ENCODE measurements at regions not wholly inside any gene's neighbourhood (a gene's known extent, or its start where the extent isn't known, plus 50 kb on each side); places are given as distances from the start of the nearest gene placed in this dataset.

DNA sequence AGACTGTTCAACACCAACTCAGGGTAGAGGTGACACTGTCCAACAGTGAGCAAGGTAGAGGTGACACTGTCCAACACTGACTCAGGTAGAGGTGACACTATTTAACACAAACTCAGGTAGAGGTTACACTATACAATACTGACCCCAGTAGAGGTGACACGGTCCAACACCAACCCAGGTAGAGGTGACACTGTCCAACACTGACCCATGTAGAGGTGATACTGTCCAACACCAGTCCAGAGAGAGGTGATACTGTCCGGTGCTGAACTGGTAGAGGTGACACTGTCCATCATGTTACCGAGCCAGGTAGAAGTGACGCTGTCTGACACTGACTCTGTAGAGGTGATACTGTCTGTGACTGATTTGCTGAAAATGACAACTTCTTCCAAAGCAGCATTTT is 102.4 kb downstream of the GATA3 start:
- TF ChIP-seq, protein P1, sequence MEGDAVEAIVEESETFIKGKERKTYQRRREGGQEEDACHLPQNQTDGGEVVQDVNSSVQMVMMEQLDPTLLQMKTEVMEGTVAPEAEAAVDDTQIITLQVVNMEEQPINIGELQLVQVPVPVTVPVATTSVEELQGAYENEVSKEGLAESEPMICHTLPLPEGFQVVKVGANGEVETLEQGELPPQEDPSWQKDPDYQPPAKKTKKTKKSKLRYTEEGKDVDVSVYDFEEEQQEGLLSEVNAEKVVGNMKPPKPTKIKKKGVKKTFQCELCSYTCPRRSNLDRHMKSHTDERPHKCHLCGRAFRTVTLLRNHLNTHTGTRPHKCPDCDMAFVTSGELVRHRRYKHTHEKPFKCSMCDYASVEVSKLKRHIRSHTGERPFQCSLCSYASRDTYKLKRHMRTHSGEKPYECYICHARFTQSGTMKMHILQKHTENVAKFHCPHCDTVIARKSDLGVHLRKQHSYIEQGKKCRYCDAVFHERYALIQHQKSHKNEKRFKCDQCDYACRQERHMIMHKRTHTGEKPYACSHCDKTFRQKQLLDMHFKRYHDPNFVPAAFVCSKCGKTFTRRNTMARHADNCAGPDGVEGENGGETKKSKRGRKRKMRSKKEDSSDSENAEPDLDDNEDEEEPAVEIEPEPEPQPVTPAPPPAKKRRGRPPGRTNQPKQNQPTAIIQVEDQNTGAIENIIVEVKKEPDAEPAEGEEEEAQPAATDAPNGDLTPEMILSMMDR (IDR thresholded peaks at IDR 0.05): no peak
- TF ChIP-seq POLR2A (IDR thresholded peaks at IDR 0.05): no peak

All from esophagus squamous epithelium (tissue), 4 donors.